ENCODE measurements at regions not wholly inside any gene's neighbourhood (a gene's known extent, or its start where the extent isn't known, plus 50 kb on each side); places are given as distances from the start of the nearest gene placed in this dataset.

DNA sequence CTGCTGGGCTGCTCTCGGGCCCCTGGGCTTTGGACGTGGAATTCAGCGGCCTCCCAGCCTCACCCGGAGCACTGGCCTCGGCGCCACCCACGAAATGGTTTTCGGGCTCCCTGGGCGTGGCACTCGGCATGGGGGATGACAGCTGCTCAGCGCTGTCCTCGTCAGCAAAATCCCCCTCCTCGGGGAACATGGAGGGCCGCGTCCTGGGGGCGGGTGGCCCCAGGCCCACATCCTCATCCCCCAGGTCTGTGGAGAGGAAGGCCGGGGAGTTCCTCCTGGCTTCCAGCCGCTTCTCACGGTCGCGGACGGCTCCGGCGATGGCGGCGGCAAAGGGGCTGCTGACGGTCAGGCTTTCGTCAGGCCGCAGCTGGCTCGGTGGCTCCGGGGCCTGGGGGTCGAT, 88.4 kb downstream of the CTTN start:
- Histone ChIP-seq H3K27me3 (ENCODE audit: control insufficient read depth in 1 of 2, insufficient read depth in 2 of 2, low read length in 2 of 2) (no peaks in the 10 kb centered on the region), H3K9me3 (ENCODE audit: low read length) (peaks cover 9% of the 10 kb centered on the region; the same call in 1 of the 2 replicates), H3K4me2 (ENCODE audit: low read depth, low read length) (no peak overlapping the region), H4K20me1 (ENCODE audit: insufficient read depth, low read length) (no peaks in the 10 kb centered on the region), H3K4me3 (replicated peaks in 1 of 3; ENCODE audit: insufficient read depth in 1 of 3, low read depth in 2 of 3, low read length in 3 of 3) (no peak overlapping the region), H3K4me1 (ENCODE audit: insufficient read depth, low read length) (no peaks in the 10 kb centered on the region), H3K9ac (ENCODE audit: insufficient read depth, low read depth, low read length) (no peak overlapping the region), H2AFZ (ENCODE audit: low read length) (no peak overlapping the region), H3K27ac (ENCODE audit: extremely low read length, insufficient read depth, low read length) (no peak overlapping the region), H3K79me2 (ENCODE audit: insufficient read depth, low read length) (no peaks in the 10 kb centered on the region), H3K36me3 (replicated peaks in 1 of 2; ENCODE audit: control insufficient read depth in 1 of 2, insufficient read depth in 2 of 2, low read length in 2 of 2) (peaks cover 31 to 49% of the 10 kb centered on the region in 2 experiments; a peak in 4 of 5 replicates)
- ChIA-PET CTCF (ENCODE audit: low intra/inter-chr PET ratio, low total read pairs) (no interaction called here), POLR2A (no interaction called here)
- 98% methylated on average over 10 of the region's 32 CpGs for WGBS (ENCODE audit: low lambda C conversion rate)
- no peak for FAIRE-seq
- ATAC-seq: no peak
- in situ Hi-C loops (cut with HindIII; ENCODE audit: extremely low pct_ligation_motif_present, low pct_unique_long_range_greater_than_20kb): no loop called here
- peak; percentile 23 for TF ChIP-seq AGO2 (optimal IDR thresholded peaks at IDR 0.05; ENCODE audit: low read depth, low read length)
- no peak for TF ChIP-seq ZNF713 (CRISPR knock-in tag; IDR thresholded peaks at IDR 0.05)
- BruUV-seq (replicated peaks): no TSS peak
- intact Hi-C loops (cut with micrococcal nuclease; ENCODE audit: unreplicated experiment): no loop called here
- DNase-seq (ENCODE audit: low spot score): no peak

DNA sequence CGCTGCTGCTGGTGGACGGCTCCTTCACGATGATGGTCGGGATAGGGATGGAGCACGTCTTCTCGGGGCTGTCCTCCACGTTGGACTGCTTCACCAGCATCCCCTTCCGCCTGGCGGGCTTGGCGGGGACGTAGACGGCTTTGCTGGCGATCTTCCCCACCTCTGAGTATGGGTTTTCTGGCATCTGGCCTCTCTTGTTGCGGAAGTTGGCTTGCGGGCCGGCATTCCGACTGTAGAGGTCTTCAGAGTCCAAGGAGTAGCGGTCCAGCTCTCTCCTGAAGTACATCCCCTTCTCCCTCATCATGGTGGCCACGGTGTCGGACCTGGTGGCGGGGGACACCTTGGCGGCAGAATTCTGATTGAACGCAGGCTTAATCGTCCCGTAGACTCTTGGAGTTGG, 88.8 kb downstream of the CTTN start:
- Histone ChIP-seq H3K36me3 (replicated peaks in 1 of 2; ENCODE audit: control insufficient read depth in 1 of 2, insufficient read depth in 2 of 2, low read length in 2 of 2) (peaks cover 31 to 49% of the 10 kb centered on the region in 2 experiments; a peak in 4 of 5 replicates), H2AFZ (ENCODE audit: low read length) (no peak overlapping the region), H3K4me1 (ENCODE audit: insufficient read depth, low read length) (no peaks in the 10 kb centered on the region), H3K4me2 (ENCODE audit: low read depth, low read length) (no peak overlapping the region), H3K79me2 (ENCODE audit: insufficient read depth, low read length) (no peaks in the 10 kb centered on the region), H4K20me1 (ENCODE audit: insufficient read depth, low read length) (no peaks in the 10 kb centered on the region), H3K9ac (ENCODE audit: insufficient read depth, low read depth, low read length) (no peak overlapping the region), H3K27ac (ENCODE audit: extremely low read length, insufficient read depth, low read length) (no peak overlapping the region), H3K27me3 (ENCODE audit: control insufficient read depth in 1 of 2, insufficient read depth in 2 of 2, low read length in 2 of 2) (no peaks in the 10 kb centered on the region), H3K4me3 (replicated peaks in 1 of 3; ENCODE audit: insufficient read depth in 1 of 3, low read depth in 2 of 3, low read length in 3 of 3) (no peak overlapping the region), H3K9me3 (ENCODE audit: low read length) (peaks cover 10% of the 10 kb centered on the region; the same call in 1 of the 2 replicates)
- intact Hi-C loops (cut with micrococcal nuclease; ENCODE audit: unreplicated experiment): no loop called here
- DNase-seq (ENCODE audit: low spot score) (no peak), FAIRE-seq (no peak), ATAC-seq (no peak)
- POLR2A ChIA-PET: no interaction called here
- WGBS (ENCODE audit: low lambda C conversion rate): 93% methylated on average over 23 of the region's 25 CpGs
- in situ Hi-C loops (cut with HindIII; ENCODE audit: extremely low pct_ligation_motif_present, low pct_unique_long_range_greater_than_20kb): no loop called here
- CTCF ChIA-PET (ENCODE audit: low intra/inter-chr PET ratio, low total read pairs): no interaction called here
- BruUV-seq (replicated peaks): no TSS peak
- TF ChIP-seq LCORL (IDR thresholded peaks at IDR 0.05): no peak
- no peak for TF ChIP-seq LCORL (CRISPR knock-in tag; IDR thresholded peaks at IDR 0.05)
- TF ChIP-seq BCL3 (CRISPR knock-in tag; IDR thresholded peaks at IDR 0.05): no peak
- no peak for TF ChIP-seq POLR2AphosphoS5 (IDR thresholded peaks at IDR 0.05; ENCODE audit: low read depth, low read length)
- TF ChIP-seq ZNF570 (CRISPR knock-in tag; IDR thresholded peaks at IDR 0.05; ENCODE audit: borderline replicate concordance): no peak
- TF ChIP-seq PHF8 (CRISPR knock-in tag; IDR thresholded peaks at IDR 0.05): no peak
- no peak for TF ChIP-seq RBM22 (optimal IDR thresholded peaks at IDR 0.05; ENCODE audit: low read length)
- no peak for TF ChIP-seq ZNF136 (CRISPR knock-in tag; IDR thresholded peaks at IDR 0.05; ENCODE audit: low read depth)
- TF ChIP-seq CHD2 (IDR thresholded peaks at IDR 0.05; ENCODE audit: low read depth, low read length): no peak
- no peak for TF ChIP-seq MAFF (IDR thresholded peaks at IDR 0.05; ENCODE audit: low read depth, low read length)
- no peak for TF ChIP-seq ZNF660 (CRISPR knock-in tag; IDR thresholded peaks at IDR 0.05; ENCODE audit: borderline replicate concordance, low read depth)
- TF ChIP-seq ZNF142 (CRISPR knock-in tag; IDR thresholded peaks at IDR 0.05): no peak
